ENCODE measurements at regions not wholly inside any gene's neighbourhood (a gene's known extent, or its start where the extent isn't known, plus 50 kb on each side); places are given as distances from the start of the nearest gene placed in this dataset.
"Not testable (repeated sequence)": the region's sequence is repeated elsewhere in the genome, so short reads cannot be mapped to it uniquely, and the experiment has no call there.

DNA sequence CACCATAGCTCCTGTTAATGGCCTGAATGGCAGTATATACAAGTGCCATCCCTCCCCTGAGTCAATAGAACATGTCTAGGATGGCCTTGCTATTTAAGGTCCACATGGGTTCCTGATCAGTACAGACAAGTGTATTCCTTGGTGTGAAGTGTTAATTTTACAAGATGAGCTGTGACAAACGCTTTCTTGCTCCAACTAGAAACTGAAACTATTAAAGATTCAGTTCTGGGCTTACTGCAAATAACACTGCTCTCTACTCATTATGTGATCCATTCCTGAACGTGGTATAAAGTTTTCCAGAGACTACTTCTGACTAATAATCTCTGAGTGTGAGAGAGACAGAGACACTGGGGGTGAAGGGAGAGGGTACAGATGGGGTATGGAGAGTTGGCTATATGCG, 198.0 kb upstream of the FBXL4 start:
- intact Hi-C loops (cut with DNase I), result no loop called here
- DNase-seq, result no peak

- peak in 1 of 42 donors; percentile 17 for DNase-seq
- intact Hi-C loops (cut with DNase I), result no loop called here
Measured at GRCh38 chr6:99143108-99143861, 195.5 kb upstream of the FBXL4 start.

DNA sequence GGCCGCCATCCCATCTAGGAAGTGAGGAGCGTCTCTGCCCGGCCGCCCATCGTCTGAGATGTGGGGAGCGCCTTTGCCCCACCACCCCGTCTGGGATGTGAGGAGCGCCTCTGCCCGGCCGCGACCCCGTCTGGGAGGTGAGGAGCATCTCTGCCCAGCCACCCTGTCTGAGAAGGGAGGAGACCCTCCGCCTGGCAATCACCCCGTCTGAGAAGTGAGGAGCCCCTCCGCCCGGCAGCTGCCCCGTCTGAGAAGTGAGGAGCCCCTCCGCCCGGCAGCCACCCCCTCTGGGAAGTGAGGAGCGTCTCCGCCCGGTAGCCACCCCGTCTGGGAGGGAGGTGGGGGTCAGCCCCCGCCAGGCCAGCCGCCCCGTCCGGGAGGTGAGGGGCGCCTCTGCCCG, 194.2 kb upstream of the FBXL4 start:
- intact Hi-C loops (cut with DNase I); DNase-seq: not testable (repeated sequence)

DNA sequence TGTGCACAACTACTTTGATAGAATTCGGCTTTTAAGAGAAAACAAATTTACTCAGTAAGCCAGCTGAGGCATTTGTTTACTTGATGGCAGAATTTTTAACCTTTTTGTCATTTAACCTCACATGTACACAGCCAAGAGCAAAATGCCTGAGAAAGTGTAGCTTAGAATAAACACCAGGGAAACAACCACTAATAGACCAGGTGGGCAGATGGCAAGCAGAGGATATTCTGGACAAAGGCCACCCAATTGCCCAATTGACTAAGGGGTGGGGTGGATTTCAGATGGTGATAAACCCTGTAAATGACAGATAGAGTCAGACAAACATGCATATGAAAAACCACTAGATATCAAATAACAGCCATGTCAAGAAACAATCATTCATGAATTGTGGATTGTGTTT, 190.7 kb upstream of the FBXL4 start:
- DNase-seq, result no peak
- intact Hi-C loops (cut with DNase I), result no loop called here

DNA sequence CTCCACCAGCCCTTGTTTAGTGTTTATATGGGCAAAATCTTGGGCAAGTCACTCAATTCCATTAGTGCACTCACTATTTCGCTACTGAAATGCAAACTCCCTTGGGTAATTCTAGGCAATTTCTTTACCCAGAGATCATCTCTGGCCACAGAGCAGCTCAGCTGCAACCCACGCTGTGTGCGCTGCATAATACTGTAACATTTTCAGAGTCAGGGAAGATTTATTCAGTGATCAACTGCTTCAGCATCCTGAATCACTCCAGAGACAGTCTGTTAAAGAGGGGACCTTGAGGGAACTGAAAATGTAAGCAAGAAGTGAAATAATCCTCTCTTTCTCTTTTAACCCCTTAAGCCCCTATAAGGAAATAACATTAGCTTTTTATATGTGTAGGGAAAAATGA, 189.6 kb upstream of the FBXL4 start:
- DNase-seq, result no peak
- intact Hi-C loops (cut with DNase I), result no loop called here

DNA sequence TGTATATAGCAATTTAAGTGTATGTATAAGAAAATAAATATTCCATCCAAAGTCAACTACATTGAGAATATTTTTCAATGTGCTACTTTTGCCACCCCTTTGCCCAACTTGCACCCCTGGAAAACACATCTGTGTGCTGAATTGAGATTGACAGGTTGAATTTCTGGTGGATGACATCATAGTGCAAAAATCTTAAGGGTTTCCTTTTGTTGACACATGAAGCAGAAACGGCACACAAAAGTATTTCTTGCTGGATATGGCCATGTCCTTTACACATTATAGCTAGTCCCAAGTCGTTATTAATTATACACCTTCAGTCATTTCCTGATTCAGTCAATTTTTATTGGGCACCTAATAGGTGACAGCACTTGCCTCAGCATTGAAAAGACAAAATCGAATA, 188.7 kb upstream of the FBXL4 start:
- intact Hi-C loops (cut with DNase I), result no loop called here

DNA sequence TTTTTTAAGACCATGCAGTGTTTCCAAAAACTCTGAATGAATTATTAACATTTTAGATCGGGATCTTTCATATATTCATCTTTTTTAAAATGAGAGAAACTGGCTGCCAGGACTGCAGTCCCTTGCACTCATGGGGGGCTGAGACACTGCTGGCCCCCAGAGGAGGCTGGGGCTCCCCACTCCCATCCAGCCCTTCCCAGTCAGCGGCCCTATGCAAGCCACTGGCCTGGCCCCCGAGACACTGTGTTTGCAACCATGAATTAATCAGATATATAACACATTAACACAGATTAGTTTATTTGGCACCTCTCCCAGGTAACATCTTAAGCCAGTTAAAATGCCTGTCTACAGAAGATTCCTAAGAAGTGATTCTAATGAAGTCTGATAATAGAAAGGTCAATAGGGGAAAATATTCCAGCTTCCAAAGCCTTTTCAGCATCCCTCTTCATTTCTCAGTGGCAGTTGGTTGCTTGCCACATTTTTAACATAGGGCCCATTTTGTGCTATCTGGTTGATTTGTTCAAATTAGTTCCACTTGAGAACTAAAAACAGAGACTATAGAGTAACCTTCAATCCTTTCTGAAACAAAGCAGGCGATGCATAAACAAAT, 184.4 kb upstream of the FBXL4 start:
- intact Hi-C loops (cut with DNase I), result no loop called here
- DNase-seq, result no peak

More for the DNA sequence above, 188.7 kb upstream of the FBXL4 start:
- DNase-seq, result no peak

GRCh38 chr6:99130897-99131873, 183.4 kb upstream of the FBXL4 start:
- intact Hi-C loops (cut with DNase I), result no loop called here
- DNase-seq, result peak in 18 of 42 donors; percentile 15 to 61 (median 37)

DNA sequence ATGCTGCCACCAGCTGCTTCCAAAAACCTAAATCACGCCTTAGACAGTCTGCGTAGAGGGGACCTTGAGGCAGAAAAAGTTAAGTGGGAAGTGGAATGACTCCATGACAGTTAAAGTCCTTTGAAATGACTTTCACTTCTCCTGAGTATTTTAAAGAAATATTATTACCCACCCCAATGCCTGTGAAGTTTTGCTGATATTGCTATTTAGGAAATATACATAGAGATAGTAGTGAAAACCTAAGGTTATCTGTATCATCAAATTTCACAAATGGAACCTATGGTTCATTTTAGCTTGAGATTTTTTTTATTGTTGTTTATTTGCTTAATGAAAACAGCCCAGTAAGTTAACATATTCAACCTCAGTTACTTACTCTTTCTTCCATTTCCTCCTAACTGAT, 182.1 kb upstream of the FBXL4 start:
- DNase-seq, result no peak
- intact Hi-C loops (cut with DNase I), result no loop called here

- intact Hi-C loops (cut with DNase I), result no loop called here
- DNase-seq, result no peak
Measured at GRCh38 chr6:99121748-99122147, 174.0 kb upstream of the FBXL4 start.

DNA sequence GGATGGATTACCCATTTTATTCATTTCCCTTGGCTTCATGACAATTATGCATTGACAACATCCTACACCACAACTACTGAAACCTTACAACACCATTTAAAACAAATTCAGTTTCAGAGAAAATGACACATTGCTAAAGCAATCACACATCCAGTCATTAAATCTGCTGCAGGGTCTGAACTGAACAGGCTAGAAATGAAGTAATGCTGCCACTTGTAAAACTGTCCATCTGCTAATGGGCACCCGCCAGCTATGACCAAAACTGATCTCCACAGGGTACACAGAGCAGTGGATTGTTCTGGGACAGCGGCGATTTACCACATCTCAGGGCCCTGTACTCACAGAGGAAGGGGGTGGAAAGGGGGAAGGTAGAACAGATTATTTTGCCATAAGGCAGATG, 172.9 kb upstream of the FBXL4 start:
- peak in 4 of 42 donors; percentile 11 to 56 (median 24) for DNase-seq
- intact Hi-C loops (cut with DNase I), result no loop called here

GRCh38 chr6:99119109-99120031, 171.6 kb upstream of the FBXL4 start:
- peak in 26 of 42 donors; percentile 17 to 79 (median 56) for DNase-seq
- intact Hi-C loops (cut with DNase I), result no loop called here

DNA sequence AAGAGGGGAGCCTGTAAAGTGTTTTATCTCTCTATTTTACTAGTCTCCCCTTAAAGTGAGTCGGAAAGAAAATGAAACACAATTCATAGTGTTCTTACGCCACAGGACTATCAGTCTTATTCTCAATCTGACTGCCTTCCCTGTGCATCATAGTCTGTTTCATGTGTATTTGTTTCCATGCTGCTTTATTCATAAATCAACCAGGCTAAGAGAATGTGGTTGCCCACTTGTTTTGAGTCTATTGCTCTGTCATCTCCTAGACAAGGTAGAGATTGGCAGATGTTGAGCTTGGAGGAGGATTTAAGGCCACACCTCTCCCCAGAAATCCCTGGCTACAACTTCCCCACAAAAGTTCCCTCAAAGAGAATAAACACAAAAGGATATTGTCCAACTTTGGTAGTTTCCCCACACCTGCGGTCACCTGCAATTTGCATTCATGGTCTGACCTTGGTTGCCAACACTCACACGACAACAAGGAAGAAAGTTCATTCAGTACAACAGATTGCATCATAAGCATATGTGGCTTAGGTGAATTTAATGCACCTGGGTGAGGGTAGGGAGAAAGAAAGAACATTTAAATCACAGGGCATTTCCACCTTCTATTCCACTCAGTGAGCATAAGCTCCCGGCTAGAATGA, 167.1 kb upstream of the FBXL4 start:
- no peak for DNase-seq
- intact Hi-C loops (cut with DNase I), result no loop called here

DNA sequence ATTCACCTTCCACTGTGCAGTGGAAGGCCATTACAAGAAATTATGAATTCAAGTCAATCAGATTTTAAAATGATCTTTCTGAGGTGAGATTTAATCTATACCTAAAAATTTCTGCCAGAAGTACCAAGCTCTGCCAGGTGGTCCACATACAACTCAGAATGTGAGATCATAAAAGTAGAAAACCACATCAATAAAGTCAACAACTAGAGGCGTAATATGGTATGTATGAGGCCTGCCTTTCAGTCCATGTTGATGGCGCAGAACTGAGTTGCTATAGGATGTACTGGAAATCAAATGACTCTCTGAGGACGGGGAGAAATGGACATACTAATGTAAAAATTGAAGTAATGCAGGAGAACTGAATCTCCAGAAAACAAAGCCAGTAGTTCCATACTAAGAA, 163.8 kb upstream of the FBXL4 start:
- DNase-seq, result no peak
- intact Hi-C loops (cut with DNase I), result no loop called here

- intact Hi-C loops (cut with DNase I), result no loop called here
- DNase-seq, result no peak
Measured at GRCh38 chr6:99110029-99110428, 162.3 kb upstream of the FBXL4 start.

GRCh38 chr6:99104218-99104617, 156.5 kb upstream of the FBXL4 start:
- no peak for DNase-seq
- intact Hi-C loops (cut with DNase I), result no loop called here

DNA sequence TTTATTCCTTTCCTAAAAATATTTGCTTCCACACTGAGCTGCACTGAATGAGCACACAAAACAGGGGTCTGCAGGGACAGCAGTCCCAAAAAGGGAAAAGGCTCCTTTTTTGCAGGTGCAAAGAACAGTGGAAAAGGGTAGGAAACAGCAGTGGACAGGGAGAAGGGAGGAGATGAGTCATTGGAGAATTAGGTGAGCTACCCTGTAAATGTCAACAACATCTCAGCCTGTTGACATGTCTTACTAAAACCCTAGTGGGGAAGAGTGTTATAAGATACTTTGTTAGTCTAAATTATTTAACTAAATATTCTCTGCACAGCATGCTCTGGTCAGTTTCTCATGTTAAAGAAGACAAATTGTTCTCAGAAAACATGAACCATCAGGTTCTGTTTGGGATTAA, 151.5 kb upstream of the FBXL4 start:
- DNase-seq, result no peak
- intact Hi-C loops (cut with DNase I), result no loop called here

- intact Hi-C loops (cut with DNase I), result no loop called here
- DNase-seq, result peak in 34 of 42 donors; percentile 15 to 85 (median 44)
Measured at GRCh38 chr6:99096170-99096569, 148.4 kb upstream of the FBXL4 start.
